GM12878 (cell line): ENCODE measurements at regions not wholly inside any gene's neighbourhood (a gene's known extent, or its start where the extent isn't known, plus 50 kb on each side); places are given as distances from the start of the nearest gene placed in this dataset.

Experiments used
- ATAC-seq: fragments of 200-7000 bp; cut with Tn5 transposase; 3 replicates; pipeline ENCODE4 v1.9.1; 2020; ENCODE audit warnings: mild to moderate bottlenecking, moderate library complexity
- BruUV-seq: library from RNA; stranded (reverse); fragments of 400-500 nt; replicated peaks from 2 replicates; lab custom pipeline; 2021; lab: Mats Ljungman, UMichigan
- CTCF ChIA-PET: fragments of 300-600 bp; sonication (Branson Sonifier 250); formaldehyde crosslinking; extraction: SDS; loops from one replicate; lab custom pipeline; 2021; ENCODE audit warnings: inconsistent platforms; lab: Yijun Ruan, JAX
- POLR2A ChIA-PET: fragments of 350-600 bp; formaldehyde crosslinking; extraction: SDS; loops from one replicate; lab custom pipeline; 2021; ENCODE audit warnings: inconsistent platforms; lab: Charles Lee
- RAD21 ChIA-PET: fragments of 300-600 bp; sonication (Branson Sonifier 250); formaldehyde crosslinking; loops from one replicate; lab custom pipeline; 2023; ENCODE audit warnings: antibody characterized with exemption; ENCODE audit not compliant: unreplicated experiment; lab: Charles Lee
- SMC1A ChIA-PET: fragments of 300-600 bp; sonication (Branson Sonifier 250); formaldehyde crosslinking; loops from one replicate; lab custom pipeline; 2023; ENCODE audit not compliant: unreplicated experiment, uncharacterized antibody; lab: Charles Lee
- DNase-seq: peaks from one replicate; pipeline ENCODE4 v3.0.0-alpha.2; 2011; ENCODE audit warnings: low read depth, low spot score
- FAIRE-seq: peaks from 3 replicates; lab custom pipeline; 2011; peaks lifted over from hg19 to GRCh38; lab: Jason Lieb, UNC
- H2AFZ ChIP-seq: 2 replicates; pipeline ENCODE4 v1.6.0; 2011; ENCODE audit warnings: low read depth, low read length, control low read depth; ENCODE audit not compliant: control insufficient read depth
- H3K27ac ChIP-seq: 2 replicates; pipeline ENCODE4 v1.5.1; 2011; ENCODE audit warnings: control low read depth; ENCODE audit not compliant: control insufficient read depth, insufficient read depth
- H3K27me3 ChIP-seq, 2 experiments: replicated peaks in 1 of 2; 2 replicates each; pipeline versions ENCODE4 v1.6.0 to v1.6.1; 2011; ENCODE audit warnings: low read length in 1 of 2; ENCODE audit not compliant: control insufficient read depth in 2 of 2, insufficient read depth in 2 of 2
- H3K36me3 ChIP-seq, 2 experiments: 2 replicates each; pipeline ENCODE4 v1.5.1; 2011; ENCODE audit warnings: low read length in 1 of 2; ENCODE audit not compliant: control insufficient read depth in 2 of 2, insufficient read depth in 2 of 2
- H3K4me1 ChIP-seq: 2 replicates; pipeline ENCODE4 v1.6.1; 2011; ENCODE audit warnings: mild to moderate bottlenecking, low read length, moderate library complexity, mixed read lengths; ENCODE audit not compliant: control insufficient read depth, insufficient read depth
- H3K4me2 ChIP-seq: 2 replicates; pipeline ENCODE4 v1.6.0; 2011; ENCODE audit warnings: control low read depth; ENCODE audit not compliant: control insufficient read depth, insufficient read depth
- H3K4me3 ChIP-seq: fragments of 200-600 bp; sonication (generic); 2 replicates; pipeline ENCODE4 v1.5.1; 2016
- H3K79me2 ChIP-seq: 2 replicates; pipeline ENCODE4 v1.6.0; 2011; ENCODE audit warnings: low read length; ENCODE audit not compliant: control insufficient read depth, insufficient read depth
- H3K9ac ChIP-seq: 2 replicates; pipeline ENCODE4 v1.8.0; 2011; ENCODE audit warnings: low read length, control low read depth, mixed read lengths; ENCODE audit not compliant: control insufficient read depth, insufficient read depth
- H3K9me3 ChIP-seq: replicated peaks from 3 replicates; pipeline ENCODE4 v1.5.1; 2011; ENCODE audit warnings: mild to moderate bottlenecking, low read length; ENCODE audit not compliant: control insufficient read depth, insufficient read depth
- H4K20me1 ChIP-seq: 2 replicates; pipeline ENCODE4 v1.6.0; 2011; ENCODE audit not compliant: control insufficient read depth, insufficient read depth
- BHLHE40 ChIP-seq, 2 experiments: fragments of 450-650 bp in 1 of 2; IDR thresholded peaks; 2 replicates each; pipeline ENCODE4 v1.6.1; 2011 to 2017; ENCODE audit warnings: low read depth in 2 of 2, borderline replicate concordance in 1 of 2, improper control_type of control experiment in 1 of 2, low read length in 1 of 2, mild to moderate bottlenecking in 1 of 2
- CBX3 ChIP-seq: fragments of 200-600 bp; sonication (generic); IDR thresholded peaks from 2 replicates; pipeline ENCODE4 v1.6.1; 2016; ENCODE audit warnings: low read depth, borderline replicate concordance
- CHD4 ChIP-seq: fragments of 200-600 bp; sonication (generic); IDR thresholded peaks from 2 replicates; pipeline ENCODE4 v1.6.1; 2016; ENCODE audit warnings: mild to moderate bottlenecking
- E2F4 ChIP-seq: IDR thresholded peaks from 2 replicates; pipeline ENCODE4 v1.6.1; 2012; ENCODE audit warnings: low read depth, low read length, improper control_type of control experiment
- E2F8 ChIP-seq: fragments of 450-650 bp; IDR thresholded peaks from 2 replicates; pipeline ENCODE4 v1.6.1; 2018; ENCODE audit warnings: mild to moderate bottlenecking, low read depth, moderate library complexity; ENCODE audit not compliant: partially characterized antibody
- KLF5 ChIP-seq: fragments of 450-650 bp; IDR thresholded peaks from 2 replicates; pipeline ENCODE4 v1.6.1; 2014; ENCODE audit warnings: mild to moderate bottlenecking; ENCODE audit not compliant: partially characterized antibody
- MYB ChIP-seq: fragments of 150-350 bp; IDR thresholded peaks from 2 replicates; pipeline ENCODE4 v1.6.1; 2014; ENCODE audit warnings: mild to moderate bottlenecking, low read depth, low read length, borderline replicate concordance
- NFIC ChIP-seq: IDR thresholded peaks from 2 replicates; pipeline ENCODE4 v1.6.1; 2012; ENCODE audit warnings: low read depth, mild to moderate bottlenecking, inconsistent platforms, low read length, moderate library complexity
- RAD51 ChIP-seq: fragments of 450-650 bp; IDR thresholded peaks from 2 replicates; pipeline ENCODE4 v1.6.1; 2016; ENCODE audit warnings: moderate library complexity, mild to moderate bottlenecking, inconsistent platforms
- SPI1 ChIP-seq: IDR thresholded peaks from 2 replicates; pipeline ENCODE4 v1.6.1; 2011; ENCODE audit warnings: low read depth, mild to moderate bottlenecking, low read length, moderate library complexity, borderline replicate concordance; ENCODE audit not compliant: insufficient read depth
- SUPT20H ChIP-seq: IDR thresholded peaks from 2 replicates; pipeline ENCODE4 v1.6.1; 2011; ENCODE audit warnings: low read depth, mild to moderate bottlenecking, low read length, moderate library complexity, borderline replicate concordance; ENCODE audit not compliant: control insufficient read depth
- ZNF274 ChIP-seq: IDR thresholded peaks from one replicate; pipeline ENCODE4 v1.8.0; 2011; ENCODE audit not compliant: insufficient read length, insufficient read depth
- WGBS: methylation state at CpG from one replicate; pipeline ENCODE4 v1.1.6; 2016; ENCODE audit warnings: low lambda C conversion rate; ENCODE audit not compliant: insufficient replicate concordance, insufficient coverage; ENCODE audit errors: missing lambda C conversion rate; 5-methylcytosine and 5-hydroxymethylcytosine counted together
- in situ Hi-C: fragments of 300-500 bp; cut with MboI; formaldehyde crosslinking; loops from 9 replicates; pipeline ENCODE4 v1.14.3; 2018; ENCODE audit warnings: mixed read lengths
- intact Hi-C: fragments of 100-400 bp; cut with micrococcal nuclease; formaldehyde crosslinking; loops from one replicate; pipeline ENCODE4 v1.14.2; 2022; ENCODE audit not compliant: unreplicated experiment
- TF ChIP-seq, protein P1 (sequence below): fragments of 450-650 bp; IDR thresholded peaks from 2 replicates; pipeline ENCODE4 v1.6.1; 2017; ENCODE audit warnings: mild to moderate bottlenecking, low read depth, inconsistent platforms; ENCODE audit not compliant: poor library complexity, severe bottlenecking

DNA sequence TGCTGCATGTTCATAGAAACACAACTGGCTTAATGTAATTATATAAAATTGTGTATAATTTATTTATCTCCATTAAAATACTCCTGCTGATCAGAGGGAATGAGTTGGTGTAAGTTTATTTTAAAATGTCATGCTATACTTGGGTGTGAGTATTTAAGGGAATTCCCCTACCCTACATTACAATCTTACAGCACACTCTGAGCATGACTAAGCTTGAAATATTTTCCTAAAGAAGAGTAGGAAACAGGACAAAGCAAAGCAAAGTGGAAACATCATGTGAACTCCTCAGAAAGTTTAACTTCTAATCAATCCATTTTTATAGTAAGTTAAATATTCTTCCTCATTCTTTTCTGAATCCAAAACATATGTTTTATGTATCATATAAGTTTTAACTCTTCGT is 1271.3 kb downstream of the EFNA5 start:
- in situ Hi-C loops = no loop called here
- no TSS peak for BruUV-seq
- H3K4me3 ChIP-seq = no peak overlapping the region
- no peak for ATAC-seq
- H3K9ac ChIP-seq = no peak overlapping the region
- H3K4me2 ChIP-seq = no peak overlapping the region
- RAD21 ChIA-PET = no interaction called here
- H3K27me3 ChIP-seq = no peaks in the 10 kb centered on the region
- FAIRE-seq = no peak
- no peaks in the 10 kb centered on the region for H3K4me1 ChIP-seq
- no peaks in the 10 kb centered on the region for H3K79me2 ChIP-seq
- intact Hi-C loops = no loop called here
- H3K9me3 ChIP-seq = no peaks in the 10 kb centered on the region
- 0% methylated on average over 1 of the region's 1 CpG for WGBS
- no peak overlapping the region for H3K27ac ChIP-seq
- DNase-seq = no peak
- no peaks in the 10 kb centered on the region for H3K36me3 ChIP-seq
- no peak overlapping the region for H2AFZ ChIP-seq
- TF ChIP-seq E2F8 (no peak), SPI1 (no peak), NFIC (no peak), E2F4 (no peak), CBX3 (no peak), KLF5 (no peak), MYB (no peak), RAD51 (no peak), SUPT20H (no peak), ZNF274 (no peak), CHD4 (no peak), BHLHE40 (IDR thresholded peaks at IDR 0.05; ENCODE audit: borderline replicate concordance in 1 of 2, low read depth in 2 of 2, low read length in 1 of 2) (no peak)
- TF ChIP-seq, protein P1, sequence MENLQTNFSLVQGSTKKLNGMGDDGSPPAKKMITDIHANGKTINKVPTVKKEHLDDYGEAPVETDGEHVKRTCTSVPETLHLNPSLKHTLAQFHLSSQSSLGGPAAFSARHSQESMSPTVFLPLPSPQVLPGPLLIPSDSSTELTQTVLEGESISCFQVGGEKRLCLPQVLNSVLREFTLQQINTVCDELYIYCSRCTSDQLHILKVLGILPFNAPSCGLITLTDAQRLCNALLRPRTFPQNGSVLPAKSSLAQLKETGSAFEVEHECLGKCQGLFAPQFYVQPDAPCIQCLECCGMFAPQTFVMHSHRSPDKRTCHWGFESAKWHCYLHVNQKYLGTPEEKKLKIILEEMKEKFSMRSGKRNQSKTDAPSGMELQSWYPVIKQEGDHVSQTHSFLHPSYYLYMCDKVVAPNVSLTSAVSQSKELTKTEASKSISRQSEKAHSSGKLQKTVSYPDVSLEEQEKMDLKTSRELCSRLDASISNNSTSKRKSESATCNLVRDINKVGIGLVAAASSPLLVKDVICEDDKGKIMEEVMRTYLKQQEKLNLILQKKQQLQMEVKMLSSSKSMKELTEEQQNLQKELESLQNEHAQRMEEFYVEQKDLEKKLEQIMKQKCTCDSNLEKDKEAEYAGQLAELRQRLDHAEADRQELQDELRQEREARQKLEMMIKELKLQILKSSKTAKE = no peak
- POLR2A ChIA-PET = no interaction called here
- SMC1A ChIA-PET = no interaction called here
- CTCF ChIA-PET = no interaction called here
- H4K20me1 ChIP-seq = no peaks in the 10 kb centered on the region
